Spleen (tissue), 11 donors: ENCODE measurements at regions not wholly inside any gene's neighbourhood (a gene's known extent, or its start where the extent isn't known, plus 50 kb on each side); places are given as distances from the start of the nearest gene placed in this dataset.

Experiments used
- DNase-seq: peaks from one replicate; pipeline ENCODE4 v3.0.0-alpha.2; 2020
- H3K27ac ChIP-seq, 8 donors: fragments of 200-600 bp; sonication (generic) in 7 of 8; 1 replicate in 4 of 8; 2 replicates in 4 of 8; pipeline versions ENCODE4 v1.5.0 to v1.8.0; 2016 to 2021; ENCODE audit warnings: inconsistent platforms in 4 of 8, mild to moderate bottlenecking in 4 of 8, moderate library complexity in 1 of 8
- H3K27me3 ChIP-seq, 7 donors: fragments of 200-600 bp; sonication (generic) in 6 of 7; replicated peaks in 1 of 7; 1 replicate in 4 of 7; 2 replicates in 3 of 7; pipeline versions ENCODE4 v1.5.0 to v1.8.0; 2016 to 2021; ENCODE audit warnings: inconsistent platforms in 3 of 7, mild to moderate bottlenecking in 1 of 7
- H3K36me3 ChIP-seq, 6 donors: fragments of 200-600 bp; sonication (generic) in 5 of 6; 1 replicate in 4 of 6; 2 replicates in 2 of 6; pipeline versions ENCODE4 v1.5.0 to v1.8.0; 2016 to 2021; ENCODE audit warnings: inconsistent platforms in 2 of 6
- H3K4me1 ChIP-seq, 6 donors: fragments of 200-600 bp; sonication (generic) in 5 of 6; 1 replicate in 3 of 6; 2 replicates in 3 of 6; pipeline versions ENCODE4 v1.5.0 to v1.8.0; 2016 to 2021; ENCODE audit warnings: inconsistent platforms in 3 of 6
- H3K4me3 ChIP-seq, 8 donors: fragments of 200-600 bp; sonication (generic) in 7 of 8; 1 replicate in 4 of 8; 2 replicates in 4 of 8; pipeline versions ENCODE4 v1.5.0 to v1.8.0; 2016 to 2021; ENCODE audit warnings: inconsistent platforms in 4 of 8, mild to moderate bottlenecking in 4 of 8, moderate library complexity in 2 of 8
- H3K9me3 ChIP-seq, 8 donors: fragments of 200-600 bp; sonication (generic) in 7 of 8; 1 replicate in 4 of 8; 2 replicates in 4 of 8; pipeline versions ENCODE4 v1.5.0 to v1.8.0; 2016 to 2021; ENCODE audit warnings: inconsistent platforms in 4 of 8
- CTCF ChIP-seq, 11 experiments: fragments of 200-600 bp in 7 of 11; fragments of 450-650 bp in 4 of 11; sonication (generic) in 4 of 11; IDR thresholded peaks in 8 of 11; conservative IDR thresholded peaks in 3 of 11; 1 replicate in 7 of 11; 2 replicates in 4 of 11; pipeline versions ENCODE4 v1.4.0 to v1.8.0; 2016 to 2021; ENCODE audit warnings: antibody characterized with exemption in 11 of 11, inconsistent platforms in 4 of 11, mild to moderate bottlenecking in 1 of 11
- POLR2A ChIP-seq, 3 donors: fragments of 450-650 bp; IDR thresholded peaks; one replicate each; pipeline ENCODE4 v1.5.1; 2017; ENCODE audit warnings: antibody characterized with exemption in 3 of 3, mild to moderate bottlenecking in 1 of 3
- POLR2AphosphoS5 ChIP-seq, 3 donors: sonication (generic); formaldehyde crosslinking; IDR thresholded peaks; one replicate each; pipeline ENCODE4 v1.5.1; 2017; ENCODE audit warnings: antibody characterized with exemption in 3 of 3
- WGBS, 5 donors: extraction: QIAGEN DNeasy Blood & Tissue Kit in 3 of 5; methylation state at CpG; one replicate each; pipeline versions ENCODE4 v1.1.5 to v1.1.7; 2013 to 2018; 5-methylcytosine and 5-hydroxymethylcytosine counted together
- intact Hi-C: fragments of 100-400 bp; cut with DNase I; formaldehyde crosslinking; loops from one replicate; pipeline ENCODE4 v1.15.0; 2023; ENCODE audit warnings: low total_unique reads
- donor health status: healthy with polysubstance abuse.
- donor health status: DM: no; HTN: no; CAD: no; lungs with moderate emphysema.
- donor health status: DM: no; HTN: no; CAD: no.
- donor health status: Bipolar disorder and iron deficiency.
- donor health status: healthy.
- donor health status: DM: no; HTN: no; CAD: no.
- donor health status: DM: yes; HTN: yes; CAD: no.

GRCh38 chr4:129437347-129437746 lies 341.4 kb downstream of the C4orf33 start:
- no peak for TF ChIP-seq CTCF (IDR thresholded peaks at IDR 0.05 in 8 of 11, conservative IDR thresholded peaks at IDR 0.05 in 3 of 11)
- TF ChIP-seq POLR2A (IDR thresholded peaks at IDR 0.05), result no peak
- TF ChIP-seq POLR2AphosphoS5 (IDR thresholded peaks at IDR 0.05), result no peak

GRCh38 chr4:129438456-129438981 lies 342.6 kb downstream of the C4orf33 start:
- intact Hi-C loops, result no loop called here
- no peaks in the 10 kb centered on the region for H3K27me3 ChIP-seq
- no peak for DNase-seq
- H3K36me3 ChIP-seq, result no peaks in the 10 kb centered on the region
- 70 to 81% (median 77%) methylated on average over 4 of the region's 4 CpGs for WGBS, 5 donors
- H3K4me3 ChIP-seq, result no peak overlapping the region
- no peak overlapping the region for H3K27ac ChIP-seq
- no peaks in the 10 kb centered on the region for H3K4me1 ChIP-seq
- TF ChIP-seq POLR2AphosphoS5 (IDR thresholded peaks at IDR 0.05) (no peak), CTCF (IDR thresholded peaks at IDR 0.05 in 8 of 11, conservative IDR thresholded peaks at IDR 0.05 in 3 of 11) (no peak), POLR2A (IDR thresholded peaks at IDR 0.05) (no peak)
- H3K9me3 ChIP-seq, result no peaks in the 10 kb centered on the region

More at GRCh38 chr4:129437347-129437746, 341.4 kb downstream of the C4orf33 start:
- intact Hi-C loops, result no loop called here
- 92 to 95% (median 94%) methylated on average over 4 of the region's 4 CpGs for WGBS, 5 donors
- DNase-seq, result no peak
- Histone ChIP-seq H3K27me3 (no peaks in the 10 kb centered on the region), H3K4me3 (no peak overlapping the region), H3K4me1 (no peaks in the 10 kb centered on the region), H3K9me3 (no peaks in the 10 kb centered on the region), H3K27ac (no peak overlapping the region), H3K36me3 (no peaks in the 10 kb centered on the region)

GRCh38 chr4:129446074-129446473 lies 350.1 kb downstream of the C4orf33 start:
- DNase-seq, result no peak
- no peaks in the 10 kb centered on the region for H3K36me3 ChIP-seq
- no peaks in the 10 kb centered on the region for H3K4me1 ChIP-seq
- H3K4me3 ChIP-seq, result no peak overlapping the region
- no peak overlapping the region for H3K27ac ChIP-seq
- peaks cover 0 to 3% (median 0%) of the 10 kb centered on the region in 8 donors for H3K9me3 ChIP-seq
- intact Hi-C loops, result no loop called here
- TF ChIP-seq CTCF (IDR thresholded peaks at IDR 0.05 in 8 of 11, conservative IDR thresholded peaks at IDR 0.05 in 3 of 11) (no peak), POLR2AphosphoS5 (IDR thresholded peaks at IDR 0.05) (no peak), POLR2A (IDR thresholded peaks at IDR 0.05) (no peak)
- 56 to 81% (median 66%) methylated on average over 1 of the region's 1 CpG for WGBS, 5 donors
- H3K27me3 ChIP-seq, result no peaks in the 10 kb centered on the region

- Histone ChIP-seq H3K27me3 (no peaks in the 10 kb centered on the region), H3K27ac (no peak overlapping the region), H3K36me3 (no peaks in the 10 kb centered on the region), H3K4me3 (no peak overlapping the region), H3K4me1 (no peaks in the 10 kb centered on the region), H3K9me3 (no peaks in the 10 kb centered on the region)
- TF ChIP-seq POLR2AphosphoS5 (IDR thresholded peaks at IDR 0.05) (no peak), POLR2A (IDR thresholded peaks at IDR 0.05) (no peak), CTCF (IDR thresholded peaks at IDR 0.05 in 8 of 11, conservative IDR thresholded peaks at IDR 0.05 in 3 of 11) (no peak)
- 91 to 95% (median 92%) methylated on average over 4 of the region's 4 CpGs for WGBS, 5 donors
- no peak for DNase-seq
- intact Hi-C loops, result no loop called here
Measured at GRCh38 chr4:129453524-129454200, 357.7 kb downstream of the C4orf33 start.
